GM12874 (cell line): ENCODE measurements at regions not wholly inside any gene's neighbourhood (a gene's known extent, or its start where the extent isn't known, plus 50 kb on each side); places are given as distances from the start of the nearest gene placed in this dataset.

Source experiments
- TF ChIP-seq, protein P1 (sequence below): IDR thresholded peaks from 2 replicates; pipeline ENCODE4 v1.5.1; 2011; ENCODE audit warnings: low read depth, mild to moderate bottlenecking, control low read depth, low read length, moderate library complexity; ENCODE audit not compliant: insufficient read depth

DNA sequence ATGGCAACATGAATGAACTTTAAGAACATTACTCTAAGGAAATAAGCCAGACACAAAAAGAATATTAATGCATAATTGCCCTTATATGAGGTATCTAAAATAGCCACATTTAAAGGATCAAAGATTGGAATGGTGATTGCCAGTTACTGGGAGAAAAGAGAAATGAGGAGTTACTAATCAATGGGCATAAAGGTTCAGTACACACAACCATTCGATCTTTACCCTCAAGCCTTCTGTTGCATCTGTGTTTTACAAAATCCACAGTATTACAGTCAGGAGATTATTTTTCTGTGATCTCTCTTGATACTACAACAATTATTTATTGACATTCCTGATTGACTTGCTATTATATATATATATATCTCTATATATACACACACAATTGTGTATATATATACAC lies 310.0 kb upstream of the SLITRK5 start:
- TF ChIP-seq, protein P1, sequence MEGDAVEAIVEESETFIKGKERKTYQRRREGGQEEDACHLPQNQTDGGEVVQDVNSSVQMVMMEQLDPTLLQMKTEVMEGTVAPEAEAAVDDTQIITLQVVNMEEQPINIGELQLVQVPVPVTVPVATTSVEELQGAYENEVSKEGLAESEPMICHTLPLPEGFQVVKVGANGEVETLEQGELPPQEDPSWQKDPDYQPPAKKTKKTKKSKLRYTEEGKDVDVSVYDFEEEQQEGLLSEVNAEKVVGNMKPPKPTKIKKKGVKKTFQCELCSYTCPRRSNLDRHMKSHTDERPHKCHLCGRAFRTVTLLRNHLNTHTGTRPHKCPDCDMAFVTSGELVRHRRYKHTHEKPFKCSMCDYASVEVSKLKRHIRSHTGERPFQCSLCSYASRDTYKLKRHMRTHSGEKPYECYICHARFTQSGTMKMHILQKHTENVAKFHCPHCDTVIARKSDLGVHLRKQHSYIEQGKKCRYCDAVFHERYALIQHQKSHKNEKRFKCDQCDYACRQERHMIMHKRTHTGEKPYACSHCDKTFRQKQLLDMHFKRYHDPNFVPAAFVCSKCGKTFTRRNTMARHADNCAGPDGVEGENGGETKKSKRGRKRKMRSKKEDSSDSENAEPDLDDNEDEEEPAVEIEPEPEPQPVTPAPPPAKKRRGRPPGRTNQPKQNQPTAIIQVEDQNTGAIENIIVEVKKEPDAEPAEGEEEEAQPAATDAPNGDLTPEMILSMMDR: no peak

DNA sequence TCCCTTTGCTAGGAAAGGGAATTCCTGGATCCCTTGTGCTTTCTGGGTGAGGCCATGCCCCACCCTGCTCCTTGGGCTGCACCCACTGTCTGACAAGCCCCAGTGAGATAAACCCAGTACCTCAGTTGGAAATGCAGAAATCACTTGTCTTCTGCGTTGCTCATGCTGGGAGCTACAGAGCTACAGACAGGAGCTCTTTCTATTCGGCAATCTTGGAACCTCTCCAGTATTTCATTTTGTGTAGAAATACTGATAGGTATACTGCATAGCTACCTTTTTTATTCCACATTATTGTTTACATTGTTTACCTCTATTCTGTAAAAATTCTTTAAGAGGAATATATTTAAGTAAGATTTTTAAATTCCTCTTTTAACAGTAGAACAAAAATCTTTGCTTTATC lies 302.5 kb upstream of the SLITRK5 start:
- TF ChIP-seq, protein P1: no peak

DNA sequence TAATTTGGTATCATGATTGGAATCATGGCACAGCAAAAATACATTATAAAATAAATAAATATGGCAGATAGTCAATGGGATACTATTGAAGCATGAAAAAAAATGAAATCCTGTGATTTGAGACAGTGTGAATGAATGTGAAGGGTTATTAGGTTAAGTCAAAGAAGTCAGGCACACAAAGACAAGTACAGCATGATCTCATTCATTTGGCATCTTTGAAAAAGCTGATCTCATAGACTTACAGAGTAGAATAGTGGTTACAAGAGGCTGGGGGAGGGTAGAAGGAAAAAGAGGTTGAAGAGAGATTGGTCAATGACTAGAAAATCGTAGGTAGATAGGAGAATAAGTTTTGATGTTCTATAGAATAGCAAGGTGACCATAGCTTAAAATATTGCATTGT lies 295.1 kb upstream of the SLITRK5 start:
- TF ChIP-seq, protein P1: no peak

DNA sequence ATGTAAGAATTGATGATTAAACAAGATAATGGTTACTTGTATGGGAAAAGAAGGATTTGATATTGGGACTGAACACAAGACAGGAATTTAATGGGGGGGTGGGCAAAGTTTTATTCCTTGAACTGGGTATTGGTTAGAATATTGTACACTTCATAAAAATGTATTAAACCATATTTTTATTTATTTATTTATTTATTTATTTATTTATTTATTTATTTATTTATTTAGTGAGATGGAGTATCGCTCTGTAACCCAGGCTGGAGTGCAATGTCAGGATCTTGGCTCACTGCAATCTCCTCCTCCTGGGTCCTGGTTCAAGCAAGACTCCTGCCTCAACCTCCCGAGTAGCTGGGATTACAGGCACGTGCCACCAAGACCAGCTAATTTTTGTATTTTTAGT lies 287.1 kb upstream of the SLITRK5 start:
- TF ChIP-seq, protein P1: no peak

DNA sequence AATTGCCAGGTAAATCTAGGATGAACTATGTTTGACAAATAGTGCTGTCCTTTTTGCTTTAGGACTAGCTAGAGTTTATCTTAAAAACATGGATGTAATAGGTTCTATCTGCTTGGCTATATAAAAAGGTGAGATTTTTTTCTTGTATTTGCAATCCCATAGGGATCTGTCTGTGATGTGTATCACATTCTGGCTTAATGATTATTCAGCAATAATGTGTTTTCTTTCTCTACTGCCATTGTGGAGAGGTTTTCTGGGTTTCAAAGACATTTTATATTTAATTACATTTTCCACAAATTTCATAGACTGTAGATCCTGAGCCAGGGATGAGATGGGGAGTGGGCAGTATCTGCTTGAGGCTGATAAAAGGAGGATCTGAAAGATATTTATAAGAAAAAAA lies 277.8 kb upstream of the SLITRK5 start:
- TF ChIP-seq, protein P1: no peak

DNA sequence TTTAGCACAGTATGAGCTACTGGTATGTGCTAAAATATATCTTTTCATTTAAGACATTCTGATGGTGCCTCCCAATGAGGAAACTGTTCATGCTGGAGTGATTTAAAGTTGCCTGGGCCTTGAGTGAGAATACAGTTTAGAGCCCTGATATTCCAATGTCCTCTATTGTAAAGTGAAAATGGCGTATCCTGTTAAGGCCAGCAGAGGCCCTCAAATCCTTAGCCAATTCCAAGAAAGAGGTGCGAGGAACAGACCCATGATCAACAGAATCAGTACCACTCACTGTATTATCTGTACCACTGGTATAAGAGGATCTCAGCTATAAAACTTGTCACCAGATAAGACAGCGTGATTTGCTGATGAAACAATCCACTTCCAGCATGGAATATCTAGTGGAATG lies 273.1 kb upstream of the SLITRK5 start:
- TF ChIP-seq, protein P1: no peak

DNA sequence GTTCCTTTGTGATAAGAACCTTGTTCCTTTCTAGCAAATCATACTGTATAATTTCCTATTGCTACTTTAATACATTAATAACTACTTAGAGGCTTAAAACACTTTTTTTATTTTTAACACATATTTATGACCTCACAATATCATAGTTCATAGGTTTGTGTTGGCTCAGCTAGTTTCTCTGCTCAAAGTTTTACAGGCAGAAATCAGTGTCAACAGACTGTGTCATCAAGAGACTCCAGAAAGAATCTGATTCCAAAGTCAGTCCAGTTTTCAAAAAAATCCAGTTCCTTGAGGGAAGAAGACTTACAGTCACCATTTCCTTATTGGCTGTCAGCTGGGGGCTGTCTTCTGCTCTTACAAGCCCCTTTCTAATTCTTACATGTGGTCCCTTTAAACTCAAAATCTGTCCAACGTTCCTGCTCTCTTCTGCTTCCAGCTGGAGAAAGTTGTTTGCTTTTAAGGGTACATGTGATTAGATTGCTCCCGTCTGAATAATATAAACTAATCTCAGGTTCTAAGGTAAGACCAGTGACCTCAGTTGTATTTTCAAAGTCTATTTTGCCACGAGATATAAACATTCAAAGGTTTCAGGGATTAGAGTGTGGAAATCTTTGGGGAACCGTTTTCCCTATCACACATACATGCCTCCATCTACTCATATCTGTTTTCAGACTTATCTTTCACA lies 267.3 kb upstream of the SLITRK5 start:
- TF ChIP-seq, protein P1: no peak
